ENCODE measurements at regions not wholly inside any gene's neighbourhood (a gene's known extent, or its start where the extent isn't known, plus 50 kb on each side); places are given as distances from the start of the nearest gene placed in this dataset.

- Histone ChIP-seq H3K4me1 (no peaks in the 10 kb centered on the region), H3K9me3 (no peaks in the 10 kb centered on the region), H3K27ac (no peak overlapping the region), H3K27me3 (no peaks in the 10 kb centered on the region), H3K4me3 (no peak overlapping the region), H3K36me3 (no peaks in the 10 kb centered on the region)
- no peak for DNase-seq
- TF ChIP-seq, protein P1, sequence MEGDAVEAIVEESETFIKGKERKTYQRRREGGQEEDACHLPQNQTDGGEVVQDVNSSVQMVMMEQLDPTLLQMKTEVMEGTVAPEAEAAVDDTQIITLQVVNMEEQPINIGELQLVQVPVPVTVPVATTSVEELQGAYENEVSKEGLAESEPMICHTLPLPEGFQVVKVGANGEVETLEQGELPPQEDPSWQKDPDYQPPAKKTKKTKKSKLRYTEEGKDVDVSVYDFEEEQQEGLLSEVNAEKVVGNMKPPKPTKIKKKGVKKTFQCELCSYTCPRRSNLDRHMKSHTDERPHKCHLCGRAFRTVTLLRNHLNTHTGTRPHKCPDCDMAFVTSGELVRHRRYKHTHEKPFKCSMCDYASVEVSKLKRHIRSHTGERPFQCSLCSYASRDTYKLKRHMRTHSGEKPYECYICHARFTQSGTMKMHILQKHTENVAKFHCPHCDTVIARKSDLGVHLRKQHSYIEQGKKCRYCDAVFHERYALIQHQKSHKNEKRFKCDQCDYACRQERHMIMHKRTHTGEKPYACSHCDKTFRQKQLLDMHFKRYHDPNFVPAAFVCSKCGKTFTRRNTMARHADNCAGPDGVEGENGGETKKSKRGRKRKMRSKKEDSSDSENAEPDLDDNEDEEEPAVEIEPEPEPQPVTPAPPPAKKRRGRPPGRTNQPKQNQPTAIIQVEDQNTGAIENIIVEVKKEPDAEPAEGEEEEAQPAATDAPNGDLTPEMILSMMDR (IDR thresholded peaks at IDR 0.05) = no peak
- TF ChIP-seq POLR2A (IDR thresholded peaks at IDR 0.05) = no peak
Measured at GRCh38 chr4:28402751-28403150, 1542.1 kb downstream of the STIM2 start.

GRCh38 chr4:28421221-28421620 is 1560.6 kb downstream of the STIM2 start:
- no peaks in the 10 kb centered on the region for H3K36me3 ChIP-seq
- no peaks in the 10 kb centered on the region for H3K27me3 ChIP-seq
- no peak overlapping the region for H3K4me3 ChIP-seq
- DNase-seq = no peak
- H3K27ac ChIP-seq = no peak overlapping the region
- H3K9me3 ChIP-seq = no peaks in the 10 kb centered on the region
- H3K4me1 ChIP-seq = no peaks in the 10 kb centered on the region
- TF ChIP-seq, protein P1 (IDR thresholded peaks at IDR 0.05) = no peak
- TF ChIP-seq POLR2A (IDR thresholded peaks at IDR 0.05) = no peak

DNA sequence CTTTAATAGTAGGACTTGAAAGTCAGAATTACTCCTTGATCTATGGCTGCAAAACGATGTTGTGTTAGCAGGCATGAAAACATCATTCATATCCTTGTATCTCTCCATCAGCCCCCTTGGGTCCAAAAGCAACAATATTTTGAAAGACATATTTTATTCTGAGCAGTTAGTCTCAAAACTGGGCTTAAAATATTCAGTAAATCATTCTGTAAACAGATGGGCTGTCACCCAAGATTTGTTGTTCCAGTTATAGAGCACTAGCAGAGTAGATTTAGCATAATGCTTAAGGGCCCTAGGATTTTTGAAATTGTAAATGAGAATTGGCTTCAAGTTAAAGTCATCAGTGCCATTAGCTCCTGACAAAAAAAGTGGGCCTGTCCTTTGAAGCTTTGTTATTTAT is 1565.6 kb downstream of the STIM2 start:
- no peaks in the 10 kb centered on the region for H3K27me3 ChIP-seq
- no peak overlapping the region for H3K27ac ChIP-seq
- TF ChIP-seq, protein P1 (IDR thresholded peaks at IDR 0.05) = no peak
- TF ChIP-seq POLR2A (IDR thresholded peaks at IDR 0.05) = no peak
- no peaks in the 10 kb centered on the region for H3K4me1 ChIP-seq
- H3K9me3 ChIP-seq = no peaks in the 10 kb centered on the region
- DNase-seq = no peak
- H3K4me3 ChIP-seq = no peak overlapping the region
- H3K36me3 ChIP-seq = no peaks in the 10 kb centered on the region

- no peaks in the 10 kb centered on the region for H3K9me3 ChIP-seq
- no peaks in the 10 kb centered on the region for H3K36me3 ChIP-seq
- TF ChIP-seq POLR2A (IDR thresholded peaks at IDR 0.05) = no peak
- TF ChIP-seq, protein P1 (IDR thresholded peaks at IDR 0.05) = no peak
- H3K4me1 ChIP-seq = no peaks in the 10 kb centered on the region
- DNase-seq = no peak
- no peak overlapping the region for H3K27ac ChIP-seq
- H3K4me3 ChIP-seq = no peak overlapping the region
- H3K27me3 ChIP-seq = no peaks in the 10 kb centered on the region
Measured at GRCh38 chr4:28427306-28428085, 1566.9 kb downstream of the STIM2 start.

GRCh38 chr4:28432348-28433025 is 1571.8 kb downstream of the STIM2 start:
- DNase-seq = no peak
- H3K4me1 ChIP-seq = no peaks in the 10 kb centered on the region
- no peaks in the 10 kb centered on the region for H3K27me3 ChIP-seq
- TF ChIP-seq, protein P1 (IDR thresholded peaks at IDR 0.05) = no peak
- no peak for TF ChIP-seq POLR2A (IDR thresholded peaks at IDR 0.05)
- H3K4me3 ChIP-seq = no peak overlapping the region
- H3K9me3 ChIP-seq = no peaks in the 10 kb centered on the region
- H3K36me3 ChIP-seq = no peaks in the 10 kb centered on the region
- no peak overlapping the region for H3K27ac ChIP-seq
